OCI-LY3 (cell line): ENCODE measurements at regions not wholly inside any gene's neighbourhood (a gene's known extent, or its start where the extent isn't known, plus 50 kb on each side); places are given as distances from the start of the nearest gene placed in this dataset.

Source experiments
- H2AFZ ChIP-seq: fragments of 200-600, 300-600 bp; shearing (Covaris generic); 2 replicates; pipeline ENCODE4 v1.6.0; 2014; ENCODE audit warnings: antibody characterized with exemption, low read depth, low read length
- H3K27ac ChIP-seq: fragments of 200-600, 300-600 bp; sonication (generic); 2 replicates; pipeline ENCODE4 v1.5.1; 2014; ENCODE audit warnings: mild to moderate bottlenecking, low read length, moderate library complexity, mixed read lengths
- H3K27me3 ChIP-seq: fragments of 200-600, 300-600 bp; sonication (generic); 2 replicates; pipeline ENCODE4 v1.6.1; 2014; ENCODE audit warnings: low read depth, low read length, mixed read lengths
- H3K36me3 ChIP-seq: fragments of 200-600, 300-600 bp; sonication (generic); replicated peaks from 2 replicates; pipeline ENCODE3; 2014; ENCODE audit warnings: low read depth, low read length, mixed read lengths
- H3K4me1 ChIP-seq: fragments of 300-600, 200-600 bp; sonication (generic); 2 replicates; pipeline ENCODE4 v1.6.1; 2014; ENCODE audit warnings: low read length, mixed read lengths
- H3K4me2 ChIP-seq: fragments of 200-600, 300-600 bp; sonication (generic); 2 replicates; pipeline ENCODE4 v1.6.1; 2014; ENCODE audit warnings: low read length, mixed read lengths
- H3K4me3 ChIP-seq: fragments of 300-600, 200-600 bp; sonication (generic); 2 replicates; pipeline ENCODE4 v1.5.1; 2014; ENCODE audit warnings: antibody characterized with exemption, mild to moderate bottlenecking, low read length, moderate library complexity
- H3K79me2 ChIP-seq: fragments of 300-600, 200-600 bp; shearing (Covaris generic); 2 replicates; pipeline ENCODE4 v1.6.1; 2014; ENCODE audit warnings: mild to moderate bottlenecking, low read length, mixed read lengths
- H3K9ac ChIP-seq: fragments of 300-600, 200-600 bp; shearing (Covaris generic); 2 replicates; pipeline ENCODE4 v1.6.0; 2014; ENCODE audit warnings: mild to moderate bottlenecking, low read length, moderate library complexity
- H3K9me3 ChIP-seq: fragments of 200-600, 300-600 bp; shearing (Covaris generic); 2 replicates; pipeline ENCODE4 v1.6.1; 2014; ENCODE audit warnings: low read length, mixed read lengths; ENCODE audit not compliant: insufficient read depth
- H4K20me1 ChIP-seq: fragments of 200-600, 300-600 bp; sonication (generic); 2 replicates; pipeline ENCODE4 v1.6.1; 2016; ENCODE audit warnings: low read length, mixed read lengths; ENCODE audit not compliant: insufficient read depth
- CTCF ChIP-seq: fragments of 200-600, 300-600 bp; sonication (generic); IDR thresholded peaks from 2 replicates; pipeline ENCODE4 v1.5.1; 2014; ENCODE audit warnings: antibody characterized with exemption, low read length, low read depth
- EZH2phosphoT487 ChIP-seq: fragments of 200-600 bp; shearing (Covaris generic); IDR thresholded peaks from 2 replicates; pipeline ENCODE4 v1.6.1; 2018; ENCODE audit warnings: antibody characterized with exemption, mixed run types, low read depth

DNA sequence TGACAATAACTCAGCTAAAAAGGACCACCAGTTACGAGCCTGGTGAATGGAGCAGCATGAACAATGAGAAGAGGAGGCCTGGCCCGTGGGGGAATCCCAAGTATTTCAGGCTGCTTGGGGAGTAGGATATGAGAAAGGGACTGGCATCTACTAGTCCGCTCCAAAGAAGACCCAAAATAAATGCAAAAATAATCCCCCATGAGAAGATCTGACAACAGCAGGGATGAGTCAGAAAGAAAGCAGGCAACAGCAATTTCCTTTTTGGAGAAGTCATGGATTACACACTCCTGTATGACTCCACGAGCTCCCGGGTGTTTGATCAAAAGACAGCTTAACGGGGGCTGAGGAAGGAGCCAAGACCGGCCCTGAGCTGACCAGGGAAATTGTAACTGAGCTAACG is 111.4 kb downstream of the SOX11 start:
- H3K9me3 ChIP-seq, result no peaks in the 10 kb centered on the region

GRCh38 chr2:5818961-5819600 is 126.9 kb downstream of the SOX11 start:
- H3K4me2 ChIP-seq, result no peak overlapping the region
- no peaks in the 10 kb centered on the region for H3K79me2 ChIP-seq
- no peak overlapping the region for H3K9ac ChIP-seq
- H3K4me3 ChIP-seq, result no peak overlapping the region
- H3K36me3 ChIP-seq, result no peaks in the 10 kb centered on the region
- H3K27me3 ChIP-seq, result no peaks in the 10 kb centered on the region
- H3K9me3 ChIP-seq, result no peaks in the 10 kb centered on the region
- H2AFZ ChIP-seq, result no peak overlapping the region
- H3K4me1 ChIP-seq, result no peaks in the 10 kb centered on the region
- no peaks in the 10 kb centered on the region for H4K20me1 ChIP-seq
- no peak overlapping the region for H3K27ac ChIP-seq
- TF ChIP-seq CTCF (no peak), EZH2phosphoT487 (no peak)

More for the DNA sequence above, 111.4 kb downstream of the SOX11 start:
- Histone ChIP-seq H3K4me3 (no peak overlapping the region), H2AFZ (no peak overlapping the region), H3K27me3 (no peaks in the 10 kb centered on the region), H3K27ac (no peak overlapping the region), H3K9ac (no peak overlapping the region), H3K4me1 (no peaks in the 10 kb centered on the region), H3K36me3 (no peaks in the 10 kb centered on the region), H4K20me1 (no peaks in the 10 kb centered on the region), H3K79me2 (no peaks in the 10 kb centered on the region), H3K4me2 (no peak overlapping the region)
- TF ChIP-seq CTCF (no peak), EZH2phosphoT487 (no peak)

GRCh38 chr2:5824126-5824525 is 131.9 kb downstream of the SOX11 start:
- H3K4me1 ChIP-seq, result no peaks in the 10 kb centered on the region
- no peaks in the 10 kb centered on the region for H4K20me1 ChIP-seq
- H3K27ac ChIP-seq, result no peak overlapping the region
- H3K4me3 ChIP-seq, result no peak overlapping the region
- TF ChIP-seq CTCF, result no peak
- H3K36me3 ChIP-seq, result no peaks in the 10 kb centered on the region
- H2AFZ ChIP-seq, result no peak overlapping the region
- H3K79me2 ChIP-seq, result no peaks in the 10 kb centered on the region
- no peak overlapping the region for H3K9ac ChIP-seq
- H3K4me2 ChIP-seq, result no peak overlapping the region
- no peaks in the 10 kb centered on the region for H3K27me3 ChIP-seq
- H3K9me3 ChIP-seq, result no peaks in the 10 kb centered on the region

DNA sequence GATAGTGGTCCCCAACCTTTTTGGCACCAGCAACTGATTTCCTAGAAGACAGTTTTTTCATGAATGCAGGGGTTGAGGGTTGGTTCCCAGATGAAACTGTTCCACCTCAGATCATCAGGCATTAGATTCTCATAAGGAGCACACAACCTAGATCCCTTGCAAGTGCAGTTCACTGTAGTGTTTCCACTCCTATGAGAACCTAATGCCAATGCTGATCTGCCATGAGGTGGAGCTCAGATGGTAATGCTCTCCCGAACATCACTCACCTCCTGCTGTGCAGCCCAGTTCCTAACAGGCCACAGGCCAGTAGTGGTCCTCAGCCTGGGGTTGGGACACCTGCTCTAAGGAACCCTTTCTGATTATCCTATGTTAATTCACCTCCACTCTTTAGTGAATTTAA is 133.5 kb downstream of the SOX11 start:
- H3K36me3 ChIP-seq, result no peaks in the 10 kb centered on the region
- no peak overlapping the region for H3K4me3 ChIP-seq
- no peaks in the 10 kb centered on the region for H3K79me2 ChIP-seq
- no peak overlapping the region for H2AFZ ChIP-seq
- no peaks in the 10 kb centered on the region for H3K27me3 ChIP-seq
- H3K9me3 ChIP-seq, result no peaks in the 10 kb centered on the region
- no peak for TF ChIP-seq CTCF
- TF ChIP-seq EZH2phosphoT487, result no peak
- H3K9ac ChIP-seq, result no peak overlapping the region
- no peak overlapping the region for H3K4me2 ChIP-seq
- H4K20me1 ChIP-seq, result no peaks in the 10 kb centered on the region
- no peak overlapping the region for H3K27ac ChIP-seq
- H3K4me1 ChIP-seq, result no peaks in the 10 kb centered on the region
